BJ (cell line): ENCODE measurements at regions not wholly inside any gene's neighbourhood (a gene's known extent, or its start where the extent isn't known, plus 50 kb on each side); places are given as distances from the start of the nearest gene placed in this dataset.
"Not testable (repeated sequence)": the region's sequence is repeated elsewhere in the genome, so short reads cannot be mapped to it uniquely, and the experiment has no call there.

Experiments used
- CTCF ChIA-PET: fragments of 350-600 bp; formaldehyde crosslinking; extraction: SDS; loops from one replicate; lab custom pipeline; 2021; ENCODE audit warnings: antibody characterized with exemption, inconsistent platforms; lab: Yijun Ruan, JAX
- POLR2A ChIA-PET: fragments of 300-600 bp; sonication (Branson Sonifier 250); formaldehyde crosslinking; extraction: SDS; loops from one replicate; lab custom pipeline; 2021; ENCODE audit warnings: antibody characterized with exemption; lab: Charles Lee
- DNase-seq: peaks from one replicate; pipeline ENCODE4 v3.0.0-alpha.2; 2011; ENCODE audit warnings: low read depth
- H3K27me3 ChIP-seq: 2 replicates; pipeline ENCODE4 v1.6.0; 2011; ENCODE audit warnings: low read length; ENCODE audit not compliant: control insufficient read depth, insufficient read depth
- H3K36me3 ChIP-seq: 2 replicates; pipeline ENCODE4 v1.5.1; 2011; ENCODE audit warnings: low read length; ENCODE audit not compliant: control insufficient read depth, insufficient read depth
- H3K4me3 ChIP-seq: 2 replicates; pipeline ENCODE4 v1.5.1; 2011; ENCODE audit warnings: low read depth, mild to moderate bottlenecking, control low read depth, low read length
- TF ChIP-seq, protein P1 (sequence below): IDR thresholded peaks from 2 replicates; pipeline ENCODE4 v1.5.1; 2011; ENCODE audit warnings: low read depth, mild to moderate bottlenecking, control low read depth, inconsistent platforms, low read length, moderate library complexity; ENCODE audit not compliant: insufficient read depth

DNA sequence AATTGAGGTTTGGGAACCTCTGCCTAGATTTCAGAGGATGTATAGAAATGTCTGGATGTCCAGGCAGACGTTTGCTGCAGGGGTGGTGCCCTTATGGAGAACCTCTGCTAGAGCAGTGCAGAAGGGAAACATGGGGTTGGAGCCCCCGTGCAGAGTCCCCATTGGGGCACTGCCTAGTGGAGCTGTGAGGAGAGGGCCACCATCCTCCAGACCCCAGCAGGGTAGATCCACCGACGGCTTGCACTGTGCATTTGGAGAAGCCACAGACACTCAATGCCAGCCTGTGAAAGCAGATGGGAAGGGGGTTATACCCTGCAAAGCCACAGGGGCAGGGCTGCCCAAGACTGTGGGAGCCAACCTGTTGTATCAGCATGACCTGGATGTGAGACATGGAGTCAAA, 354.6 kb downstream of the ZNF326 start:
- no peaks in the 10 kb centered on the region for H3K36me3 ChIP-seq
- no peaks in the 10 kb centered on the region for H3K27me3 ChIP-seq
- ChIA-PET CTCF (no interaction called here), POLR2A (no interaction called here)
- no peak overlapping the region for H3K4me3 ChIP-seq
- TF ChIP-seq, protein P1, sequence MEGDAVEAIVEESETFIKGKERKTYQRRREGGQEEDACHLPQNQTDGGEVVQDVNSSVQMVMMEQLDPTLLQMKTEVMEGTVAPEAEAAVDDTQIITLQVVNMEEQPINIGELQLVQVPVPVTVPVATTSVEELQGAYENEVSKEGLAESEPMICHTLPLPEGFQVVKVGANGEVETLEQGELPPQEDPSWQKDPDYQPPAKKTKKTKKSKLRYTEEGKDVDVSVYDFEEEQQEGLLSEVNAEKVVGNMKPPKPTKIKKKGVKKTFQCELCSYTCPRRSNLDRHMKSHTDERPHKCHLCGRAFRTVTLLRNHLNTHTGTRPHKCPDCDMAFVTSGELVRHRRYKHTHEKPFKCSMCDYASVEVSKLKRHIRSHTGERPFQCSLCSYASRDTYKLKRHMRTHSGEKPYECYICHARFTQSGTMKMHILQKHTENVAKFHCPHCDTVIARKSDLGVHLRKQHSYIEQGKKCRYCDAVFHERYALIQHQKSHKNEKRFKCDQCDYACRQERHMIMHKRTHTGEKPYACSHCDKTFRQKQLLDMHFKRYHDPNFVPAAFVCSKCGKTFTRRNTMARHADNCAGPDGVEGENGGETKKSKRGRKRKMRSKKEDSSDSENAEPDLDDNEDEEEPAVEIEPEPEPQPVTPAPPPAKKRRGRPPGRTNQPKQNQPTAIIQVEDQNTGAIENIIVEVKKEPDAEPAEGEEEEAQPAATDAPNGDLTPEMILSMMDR: no peak
- DNase-seq: no peak

DNA sequence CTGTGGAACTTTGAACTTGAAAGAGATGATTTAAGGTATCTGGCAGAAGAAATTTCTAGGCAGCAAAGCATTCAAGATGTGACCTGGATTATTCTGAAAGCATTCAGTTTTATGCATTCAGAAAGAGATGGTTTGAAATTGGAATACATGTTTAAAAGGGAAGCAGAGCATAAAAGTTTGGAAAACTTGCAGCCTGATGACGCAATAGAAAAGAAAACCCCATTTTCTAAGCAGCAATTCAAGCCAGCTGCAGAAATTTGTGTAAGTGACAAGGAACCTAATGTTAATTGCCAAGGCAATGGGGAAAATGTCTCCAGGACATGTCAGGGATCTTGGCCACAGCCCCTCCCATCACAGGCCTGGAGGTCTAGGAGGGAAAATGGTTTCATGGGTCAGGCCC, 354.0 kb downstream of the ZNF326 start:
- no peaks in the 10 kb centered on the region for H3K27me3 ChIP-seq
- no peak overlapping the region for H3K4me3 ChIP-seq
- TF ChIP-seq, protein P1: no peak
- no peaks in the 10 kb centered on the region for H3K36me3 ChIP-seq
- ChIA-PET CTCF (no interaction called here), POLR2A (no interaction called here)
- no peak for DNase-seq

DNA sequence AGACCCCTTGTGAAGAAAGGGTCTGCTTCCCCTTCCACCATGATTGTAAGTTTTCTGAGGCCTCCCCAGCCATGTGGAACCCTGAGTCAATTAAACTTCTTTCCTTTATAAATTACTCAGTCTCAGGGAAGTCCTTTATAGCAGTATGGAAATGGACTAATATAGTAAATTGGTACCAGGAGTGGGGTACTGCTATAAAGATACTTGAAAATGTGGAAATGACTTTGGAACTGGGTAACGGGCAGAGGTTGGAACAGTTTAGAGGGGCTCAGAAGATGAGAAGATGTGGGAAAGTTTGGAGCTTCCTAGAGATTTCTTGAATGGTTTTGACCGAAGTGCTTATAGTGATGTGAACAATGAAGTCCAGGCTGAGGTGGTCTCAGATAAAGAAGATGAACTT, 353.5 kb downstream of the ZNF326 start:
- H3K4me3 ChIP-seq, CTCF ChIA-PET, POLR2A ChIA-PET, H3K36me3 ChIP-seq, H3K27me3 ChIP-seq, DNase-seq: not testable (repeated sequence)

- no peak for DNase-seq
- no peaks in the 10 kb centered on the region for H3K36me3 ChIP-seq
- no peak overlapping the region for H3K4me3 ChIP-seq
- no peaks in the 10 kb centered on the region for H3K27me3 ChIP-seq
- ChIA-PET POLR2A (no interaction called here), CTCF (no interaction called here)
- TF ChIP-seq, protein P1: no peak
Measured at GRCh38 chr1:90347366-90347765, 352.5 kb downstream of the ZNF326 start.

DNA sequence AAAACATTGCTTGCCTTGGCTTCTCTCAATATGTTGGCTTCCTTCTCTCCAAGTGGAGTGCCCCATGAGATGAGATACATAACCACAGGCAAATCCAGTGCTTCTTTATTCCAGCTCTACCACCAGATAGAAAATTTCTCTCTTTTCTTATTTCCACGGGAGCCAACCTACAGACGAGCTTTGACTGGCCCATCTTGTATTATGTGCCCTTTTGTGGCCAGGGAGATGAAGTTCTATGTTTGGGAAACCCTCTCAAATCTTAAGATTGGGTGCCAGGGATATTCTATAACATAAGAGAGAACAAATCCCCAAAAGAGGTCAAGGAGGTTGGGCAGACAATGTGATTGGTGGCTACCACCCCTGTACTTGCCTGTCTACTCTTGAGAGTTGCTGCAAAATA, 351.8 kb downstream of the ZNF326 start:
- DNase-seq: no peak
- Histone ChIP-seq H3K27me3 (no peaks in the 10 kb centered on the region), H3K4me3 (no peak overlapping the region), H3K36me3 (no peaks in the 10 kb centered on the region)
- TF ChIP-seq, protein P1: no peak
- CTCF ChIA-PET: no interaction called here
- POLR2A ChIA-PET: no interaction called here

DNA sequence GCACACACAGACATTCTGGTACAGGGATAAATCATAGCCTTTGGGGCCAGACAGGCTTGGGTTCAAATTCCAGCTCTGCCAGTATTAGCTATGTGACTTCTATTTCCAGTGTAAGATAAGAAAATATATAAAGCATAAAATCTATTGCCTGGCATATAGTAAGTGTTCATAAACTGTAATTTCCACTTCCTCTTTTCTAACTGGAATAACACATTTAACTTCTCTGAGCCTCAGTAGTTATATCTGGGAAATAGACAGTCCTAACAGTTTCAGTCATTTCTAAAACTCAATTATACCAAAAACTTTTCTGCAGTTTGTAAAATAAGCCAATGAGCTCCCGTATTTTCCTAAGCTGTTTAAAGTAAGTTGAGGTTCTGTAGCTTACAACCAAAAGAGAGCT, 351.4 kb downstream of the ZNF326 start:
- Histone ChIP-seq H3K4me3 (no peak overlapping the region), H3K36me3 (no peaks in the 10 kb centered on the region), H3K27me3 (no peaks in the 10 kb centered on the region)
- ChIA-PET POLR2A (no interaction called here), CTCF (no interaction called here)
- DNase-seq: no peak
- TF ChIP-seq, protein P1: no peak
